Activated naive CD4-positive, alpha-beta T cell treated with anti-CD3 and anti-CD28 coated beads, Interleukin-2, amount 50 U/mL, for 16 hours (primary cell): ENCODE measurements at regions not wholly inside any gene's neighbourhood (a gene's known extent, or its start where the extent isn't known, plus 50 kb on each side); places are given as distances from the start of the nearest gene placed in this dataset.

Experiments
- DNase-seq: peaks from one replicate; pipeline ENCODE4 v3.0.0-alpha.2; 2020

DNA sequence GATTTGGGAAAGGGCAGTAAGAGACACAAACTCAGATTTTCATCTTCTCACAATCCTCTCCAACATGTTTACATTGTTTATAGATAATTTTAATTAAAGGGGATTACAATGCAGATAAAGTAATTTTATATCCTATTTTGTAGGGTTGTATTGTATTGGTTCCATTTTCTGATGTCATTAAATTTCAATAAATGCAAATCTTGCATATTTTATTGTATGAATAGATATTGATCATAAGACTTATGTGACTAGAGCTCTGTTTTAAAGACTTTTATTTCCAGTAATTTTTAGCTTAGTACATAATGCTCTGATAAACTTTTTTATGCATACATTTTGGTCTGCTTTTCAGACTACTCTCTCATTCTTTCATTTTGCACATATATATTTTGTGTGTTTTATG, 819.6 kb downstream of the TSN start:
- no peak for DNase-seq

DNA sequence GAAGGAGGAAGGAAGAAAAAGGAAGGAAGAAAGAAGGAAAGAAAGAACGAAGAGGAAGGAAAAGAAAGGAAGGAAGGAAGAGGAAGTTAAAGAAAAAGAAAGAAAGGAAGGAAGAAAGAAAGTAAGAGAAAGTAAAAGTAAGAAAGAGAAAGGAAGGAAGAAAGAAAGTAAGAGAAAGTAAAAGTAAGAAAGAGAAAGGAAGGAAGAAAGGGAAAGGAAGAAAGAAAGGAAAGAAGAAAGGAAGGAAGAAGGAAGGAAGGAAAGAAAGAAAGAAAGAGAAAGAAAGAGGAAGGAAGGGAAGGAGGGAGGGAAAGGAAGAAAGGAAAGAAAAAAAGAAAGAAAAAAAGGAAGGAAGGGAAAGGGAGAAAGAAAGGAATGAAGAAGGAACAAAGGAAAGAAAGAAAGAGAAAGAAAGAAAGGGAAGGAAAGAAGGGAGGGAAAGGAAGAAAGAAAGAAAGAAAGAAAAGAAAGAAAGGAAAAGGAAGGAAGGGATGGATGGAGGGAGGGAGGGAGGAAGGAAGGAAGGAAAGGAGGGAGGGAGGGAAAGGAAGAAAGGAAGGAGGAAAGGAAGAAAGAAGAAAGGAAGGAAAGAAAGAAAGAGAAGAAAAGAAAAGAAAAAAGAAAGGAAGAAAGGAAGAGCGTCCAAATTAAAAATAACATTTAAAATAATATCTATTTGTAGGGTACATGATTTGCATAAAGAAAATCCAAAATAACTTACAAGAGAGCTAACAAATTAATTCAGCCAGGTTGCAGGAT, 827.9 kb downstream of the TSN start:
- no peak for DNase-seq

DNA sequence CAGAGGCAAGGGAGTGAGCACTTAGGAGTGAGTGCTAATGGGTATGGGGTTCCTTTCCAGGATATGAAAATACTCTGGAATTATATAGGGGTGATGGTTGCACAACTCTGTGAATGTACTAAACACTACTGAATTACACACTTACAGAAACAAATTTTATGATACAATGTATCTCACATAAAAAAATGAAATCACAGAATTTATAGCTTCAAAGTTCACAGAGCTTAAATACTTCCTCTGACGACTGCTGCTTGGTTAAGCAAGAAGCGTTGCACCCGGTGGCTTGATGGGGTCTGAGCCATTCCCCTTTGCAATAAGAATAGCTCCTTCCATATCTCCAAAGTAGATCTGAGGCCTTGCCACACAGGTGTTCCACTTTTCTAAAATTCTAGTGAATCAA, 835.1 kb downstream of the TSN start:
- no peak for DNase-seq

DNA sequence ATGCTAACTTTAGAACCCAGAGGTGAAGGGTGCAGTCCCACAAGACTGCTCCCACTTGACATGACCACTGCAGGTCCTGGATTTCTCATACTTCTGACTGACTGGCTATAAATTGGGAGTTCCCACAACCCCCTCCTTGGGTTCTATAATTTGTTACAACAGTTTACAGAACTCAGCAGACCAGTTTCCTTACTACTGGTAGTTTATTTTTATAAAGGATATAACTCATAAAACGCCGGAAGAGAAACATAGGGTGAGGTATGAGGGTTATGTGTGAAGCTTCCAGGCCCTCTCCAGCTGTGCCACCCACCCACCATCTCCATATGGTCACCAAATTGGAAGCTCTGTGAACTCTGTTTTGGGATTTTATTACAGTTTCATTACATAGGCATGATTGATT, 839.6 kb downstream of the TSN start:
- no peak for DNase-seq

DNA sequence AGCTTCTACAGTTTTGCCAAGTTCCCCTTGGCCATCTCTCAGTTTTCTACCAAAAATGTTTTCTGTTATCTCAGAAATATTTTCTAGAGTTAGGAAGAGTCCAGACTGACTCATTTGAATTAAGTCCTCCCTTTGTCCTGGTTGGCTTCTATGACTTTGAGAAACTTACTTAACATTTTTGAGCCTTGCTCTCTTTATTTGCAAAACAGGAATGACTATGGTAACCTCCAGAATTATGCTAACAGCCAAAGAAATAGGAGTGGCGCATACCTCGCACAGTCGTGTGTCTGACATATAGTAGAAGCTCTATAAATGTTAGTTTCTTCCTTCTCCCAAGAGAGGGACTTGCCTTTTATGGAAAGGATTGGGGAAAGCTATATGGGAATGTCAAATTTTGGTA, 841.1 kb downstream of the TSN start:
- DNase-seq = no peak

DNA sequence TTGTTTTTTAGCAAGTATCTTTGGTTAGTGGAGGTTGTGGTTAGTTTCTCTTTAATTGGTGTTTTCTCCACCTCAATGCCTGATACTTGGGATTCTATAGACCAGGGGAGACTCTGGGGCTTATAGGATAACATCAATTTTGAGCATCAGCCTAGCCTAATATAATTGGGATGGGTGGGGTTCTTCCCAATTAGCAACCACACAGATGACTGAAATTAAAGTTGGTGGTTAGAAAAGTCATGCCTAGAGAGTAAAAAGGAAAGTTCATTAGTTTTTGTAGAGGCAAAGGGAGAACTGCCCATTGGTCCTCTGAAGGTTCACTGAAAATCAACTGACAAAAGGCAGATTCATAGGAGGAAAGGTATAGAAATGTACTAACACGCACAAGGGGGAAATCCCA, 843.3 kb downstream of the TSN start:
- DNase-seq = no peak

DNA sequence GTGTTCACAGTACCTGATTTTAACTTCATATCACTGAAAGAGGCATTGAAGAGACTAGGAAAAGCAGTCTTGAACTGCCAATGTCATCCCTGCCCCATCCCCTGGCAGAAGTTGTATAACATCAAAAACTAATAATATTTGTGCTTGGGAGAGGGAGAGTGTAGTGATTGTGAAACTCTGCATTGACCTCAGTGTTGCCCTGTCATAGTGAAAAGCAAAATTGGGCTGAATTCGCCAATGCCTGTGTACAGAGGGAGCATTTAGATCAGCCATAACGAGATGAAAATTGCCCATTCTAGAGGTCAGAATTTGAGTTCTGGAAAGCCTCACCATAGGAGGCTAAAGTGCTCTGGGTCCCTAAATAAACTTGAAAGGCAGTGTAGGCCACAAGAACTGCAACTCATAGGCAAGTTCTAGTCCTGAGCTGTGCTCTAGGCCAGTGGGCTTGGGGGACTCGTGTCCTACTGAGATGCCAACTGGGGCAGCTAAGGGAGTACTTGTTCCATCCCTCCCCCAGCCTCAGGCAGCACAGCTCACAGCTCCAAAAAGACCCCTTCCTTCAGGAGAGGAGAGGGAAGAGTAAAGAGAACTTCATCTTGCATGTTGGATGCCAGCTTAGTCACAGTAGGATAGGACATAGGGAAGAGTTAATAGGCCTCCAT, 855.6 kb downstream of the TSN start:
- DNase-seq = no peak

DNA sequence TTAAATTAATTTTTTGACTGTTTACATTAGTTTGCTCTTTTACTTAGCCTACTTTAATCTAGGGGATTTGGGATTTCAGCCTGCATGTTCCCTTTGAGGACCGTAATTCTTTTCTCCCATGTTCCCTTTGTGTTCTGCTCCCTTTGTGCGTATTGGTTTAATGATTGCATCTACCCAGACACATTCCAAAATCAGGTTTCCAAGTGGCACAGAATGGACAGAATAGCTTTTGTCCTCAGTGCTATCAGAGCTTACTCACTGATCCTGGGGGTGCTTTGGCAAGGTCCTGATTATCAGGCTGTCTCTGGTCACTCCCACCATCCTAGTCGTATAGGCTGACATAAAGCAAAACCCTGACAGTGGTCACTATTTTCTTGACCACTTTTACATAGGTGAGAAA, 867.5 kb downstream of the TSN start:
- no peak for DNase-seq

DNA sequence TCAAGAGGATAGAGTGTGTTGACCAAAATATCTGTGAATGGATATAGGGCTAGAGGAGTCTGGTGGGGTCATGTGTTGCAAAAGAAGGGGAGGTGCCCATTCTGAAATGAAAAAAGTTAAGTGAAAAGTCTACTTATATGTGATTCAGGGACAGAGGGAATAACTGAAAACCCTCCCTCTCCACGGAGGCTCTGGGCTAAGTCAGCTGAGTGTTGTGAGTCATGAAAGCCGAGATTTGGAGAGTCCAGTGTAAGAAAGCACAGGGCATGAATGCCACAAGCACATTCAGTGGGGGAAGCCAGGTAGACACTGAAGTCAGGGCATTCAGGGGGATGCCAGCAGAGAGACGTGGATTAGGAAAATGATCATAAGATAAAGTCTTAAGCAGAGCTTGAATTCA, 871.9 kb downstream of the TSN start:
- no peak for DNase-seq

DNA sequence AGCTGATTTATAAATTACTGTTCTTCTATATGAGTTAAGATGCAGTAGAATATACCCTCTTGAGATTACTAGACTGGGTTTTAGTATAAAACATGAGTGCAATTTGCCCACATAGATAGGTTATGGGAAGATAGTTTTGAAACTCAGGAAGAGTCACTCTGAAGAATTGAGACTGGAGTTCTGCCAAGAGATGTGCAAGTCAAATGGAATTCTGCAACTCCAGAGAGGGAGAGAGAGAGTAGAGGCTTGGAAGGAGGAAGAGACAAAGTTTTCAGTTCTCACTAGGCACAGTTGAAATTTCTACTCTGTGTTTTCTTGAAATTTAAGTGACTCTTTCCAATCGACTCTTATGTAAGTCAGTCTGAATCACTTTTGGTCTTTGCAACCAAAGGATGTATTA, 878.8 kb downstream of the TSN start:
- DNase-seq = no peak

DNA sequence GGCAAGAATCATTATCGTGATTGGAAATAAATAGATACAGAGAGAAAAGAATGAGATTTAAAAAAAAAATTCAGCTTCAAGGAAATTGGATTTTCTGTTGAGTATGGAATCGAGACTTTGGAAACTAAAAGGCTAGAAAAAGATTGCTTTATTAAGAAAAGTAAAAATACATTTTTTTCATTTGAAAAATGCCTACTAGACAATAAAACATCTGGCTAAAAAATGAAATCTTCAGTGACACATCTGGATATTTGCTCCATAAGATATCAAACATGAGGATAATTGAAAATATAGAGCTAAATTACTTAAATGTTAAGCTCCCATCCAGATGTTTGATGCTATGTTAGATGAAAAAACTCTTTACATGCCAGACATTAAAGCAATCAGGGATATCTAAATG, 879.5 kb downstream of the TSN start:
- no peak for DNase-seq

DNA sequence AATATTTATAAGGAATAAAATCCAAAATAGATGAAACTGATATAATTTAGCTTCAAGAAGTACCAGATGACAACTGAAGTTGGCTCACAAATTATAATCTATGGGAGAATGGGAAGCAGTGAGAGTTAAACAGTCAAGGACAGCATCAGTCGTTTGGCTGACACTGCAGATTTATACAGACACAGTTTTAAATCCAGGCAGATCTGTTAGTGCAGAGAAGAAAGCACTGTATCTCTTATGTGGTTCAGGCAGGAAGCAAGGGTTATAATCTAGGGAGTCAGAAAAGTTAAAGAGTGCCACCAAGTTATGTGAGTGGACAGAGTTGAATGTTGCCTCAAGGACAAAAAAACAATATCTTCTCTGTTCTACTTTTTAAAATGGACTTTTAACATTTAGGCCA, 880.2 kb downstream of the TSN start:
- DNase-seq = no peak

DNA sequence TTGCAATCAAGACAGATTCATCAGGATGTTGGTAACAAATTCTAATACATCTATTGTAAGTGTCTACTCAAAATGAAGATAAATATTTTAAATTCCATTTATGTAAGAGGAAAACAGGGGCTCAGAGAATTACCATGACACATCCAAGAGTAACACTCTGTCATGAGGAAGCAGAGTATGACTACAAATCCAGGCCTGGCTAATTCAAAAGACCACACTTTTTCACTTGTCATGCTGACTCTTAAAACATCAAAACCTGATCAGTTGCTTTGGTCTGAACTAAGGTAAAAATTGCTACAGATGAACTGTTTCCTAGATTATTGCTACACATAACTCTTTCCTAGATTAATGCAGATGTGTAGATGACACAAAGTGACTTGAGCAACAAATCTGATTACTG, 880.6 kb downstream of the TSN start:
- DNase-seq = no peak

DNA sequence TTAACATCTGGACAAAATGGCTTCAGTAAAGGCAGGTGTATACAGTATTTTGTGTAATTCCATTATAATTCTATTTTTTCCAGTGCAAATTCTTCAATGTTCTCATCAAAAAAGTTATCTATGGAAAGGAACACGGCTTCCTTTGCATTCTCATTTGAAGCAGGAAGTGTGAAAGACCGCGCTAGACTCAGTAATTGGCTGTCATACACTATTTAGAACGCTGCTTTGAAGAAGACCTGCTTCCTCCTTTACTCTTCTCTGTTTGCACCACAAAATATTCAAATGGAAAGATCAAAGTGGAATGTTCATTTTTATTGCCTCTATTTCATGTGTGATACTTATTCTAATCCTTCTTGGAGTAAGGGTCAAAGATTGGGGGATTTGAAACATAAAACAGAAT, 883.7 kb downstream of the TSN start:
- DNase-seq = no peak

DNA sequence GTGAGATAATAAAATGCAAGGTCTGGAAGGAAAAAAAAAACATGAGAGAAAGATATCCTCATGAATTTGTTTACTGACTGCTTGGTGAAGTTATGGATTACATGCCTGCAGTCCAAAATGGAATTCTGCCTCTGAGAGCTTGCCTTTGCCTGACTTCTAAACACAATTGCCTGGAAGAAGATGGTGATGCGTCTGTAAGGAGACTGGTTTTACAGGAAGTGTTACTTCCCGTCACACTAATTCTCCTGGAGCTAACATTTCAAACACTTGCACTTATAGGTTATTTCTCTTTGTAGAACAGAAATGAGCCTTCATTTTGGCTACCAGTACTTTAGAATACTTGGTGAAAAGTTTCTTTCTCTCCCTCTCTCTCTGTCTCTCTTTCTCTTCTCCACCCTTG, 884.3 kb downstream of the TSN start:
- no peak for DNase-seq

DNA sequence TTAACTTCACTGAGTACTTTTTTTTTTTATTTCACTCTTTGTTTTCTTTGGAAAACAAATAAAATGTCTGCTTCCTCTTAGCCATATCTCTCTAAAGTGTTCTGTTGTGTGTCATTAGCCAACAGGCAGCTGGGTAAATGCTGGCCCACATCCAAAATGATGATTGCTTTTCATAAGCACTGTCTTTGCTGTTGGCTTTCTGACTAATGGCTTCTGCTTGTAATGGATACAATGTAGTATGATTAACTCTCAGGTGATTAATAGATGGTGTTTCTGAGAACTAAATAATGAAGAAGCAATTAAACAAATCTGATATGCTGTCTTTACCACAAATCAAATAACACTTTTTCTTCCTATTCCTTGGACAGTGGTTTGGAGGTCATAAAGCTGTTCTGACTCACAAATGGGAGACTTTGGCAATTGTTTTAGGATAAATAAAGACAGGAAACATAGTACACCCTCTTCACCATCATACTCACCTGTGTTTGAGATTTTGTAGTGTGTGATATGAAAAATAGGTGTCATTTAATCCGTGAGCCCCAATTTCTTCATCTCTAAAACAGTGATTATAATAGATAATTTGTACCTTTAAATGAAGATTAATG, 888.4 kb downstream of the TSN start:
- no peak for DNase-seq

DNA sequence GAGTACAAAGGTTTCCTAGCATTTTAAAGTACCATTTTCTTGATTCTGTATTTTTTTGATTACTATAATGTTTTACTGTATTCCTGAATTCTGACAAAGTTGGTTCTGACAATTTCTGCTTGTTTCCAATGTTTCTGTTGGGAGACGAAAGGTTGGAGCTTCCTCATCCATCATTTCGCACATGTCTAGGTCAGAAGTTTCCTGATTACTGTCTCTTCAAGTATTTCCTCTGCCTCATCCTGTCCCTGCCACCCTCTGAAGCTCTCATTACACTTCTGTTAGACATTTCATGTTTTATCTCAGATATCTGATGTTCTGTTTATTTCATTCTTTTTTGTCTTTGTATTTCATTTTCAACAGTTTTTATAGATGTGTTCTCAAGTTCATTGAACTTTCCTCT, 895.8 kb downstream of the TSN start:
- no peak for DNase-seq

DNA sequence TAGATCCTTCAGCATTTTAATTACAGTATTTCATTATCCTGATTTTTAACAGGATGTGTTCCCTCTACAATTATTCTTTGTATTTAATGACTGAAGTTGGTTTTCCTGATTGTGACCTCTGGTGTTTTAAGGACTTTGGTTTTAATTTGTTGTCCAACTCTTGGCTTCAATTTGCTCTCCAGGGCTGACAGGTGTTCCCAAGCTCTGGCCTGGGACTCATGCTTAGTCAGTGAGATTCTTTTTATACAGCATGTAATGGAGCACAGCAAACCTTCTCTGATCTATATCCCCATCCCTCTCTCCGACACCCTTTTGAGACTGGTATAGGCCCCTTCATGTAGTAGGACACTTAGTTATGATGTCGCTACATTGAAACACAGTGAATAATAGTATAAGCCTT, 896.3 kb downstream of the TSN start:
- DNase-seq = no peak

DNA sequence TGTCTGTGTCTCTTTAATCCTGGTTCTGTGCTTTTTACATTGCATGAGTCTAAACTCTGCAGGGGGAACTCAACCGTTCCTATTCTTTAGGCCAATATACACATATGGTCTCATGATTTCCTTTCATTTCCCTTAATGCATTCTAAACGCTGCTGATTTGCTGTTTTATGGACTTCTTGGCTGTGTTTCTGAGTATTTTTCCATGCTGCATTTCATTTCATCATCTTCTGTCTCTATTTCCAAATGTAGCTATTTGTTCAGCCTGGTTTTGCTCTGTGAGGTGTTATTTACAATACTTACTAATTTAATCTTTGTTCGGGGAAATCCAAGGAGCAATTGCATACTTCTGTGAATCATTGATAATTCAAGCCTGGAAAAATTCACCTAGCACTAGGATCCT, 897.2 kb downstream of the TSN start:
- DNase-seq = no peak

DNA sequence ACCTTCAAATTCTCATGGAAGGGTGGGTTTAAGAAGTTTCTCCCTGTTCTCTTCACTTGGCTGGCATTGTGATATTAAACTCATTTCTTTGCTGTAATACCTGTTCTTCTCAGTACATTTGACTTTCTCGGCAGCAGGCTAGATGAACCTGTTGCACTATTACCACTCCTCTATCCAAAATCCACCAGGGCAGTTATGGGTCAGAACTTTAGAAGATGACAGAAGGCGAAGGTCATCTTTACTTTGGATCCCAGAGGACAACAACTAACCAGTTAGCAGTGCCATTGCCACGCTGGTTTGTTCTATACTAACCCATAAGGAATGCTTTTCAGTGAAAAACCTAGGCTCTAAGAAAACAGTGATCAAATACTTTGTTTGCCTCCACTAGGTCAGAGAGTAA, 901.0 kb downstream of the TSN start:
- DNase-seq = no peak

DNA sequence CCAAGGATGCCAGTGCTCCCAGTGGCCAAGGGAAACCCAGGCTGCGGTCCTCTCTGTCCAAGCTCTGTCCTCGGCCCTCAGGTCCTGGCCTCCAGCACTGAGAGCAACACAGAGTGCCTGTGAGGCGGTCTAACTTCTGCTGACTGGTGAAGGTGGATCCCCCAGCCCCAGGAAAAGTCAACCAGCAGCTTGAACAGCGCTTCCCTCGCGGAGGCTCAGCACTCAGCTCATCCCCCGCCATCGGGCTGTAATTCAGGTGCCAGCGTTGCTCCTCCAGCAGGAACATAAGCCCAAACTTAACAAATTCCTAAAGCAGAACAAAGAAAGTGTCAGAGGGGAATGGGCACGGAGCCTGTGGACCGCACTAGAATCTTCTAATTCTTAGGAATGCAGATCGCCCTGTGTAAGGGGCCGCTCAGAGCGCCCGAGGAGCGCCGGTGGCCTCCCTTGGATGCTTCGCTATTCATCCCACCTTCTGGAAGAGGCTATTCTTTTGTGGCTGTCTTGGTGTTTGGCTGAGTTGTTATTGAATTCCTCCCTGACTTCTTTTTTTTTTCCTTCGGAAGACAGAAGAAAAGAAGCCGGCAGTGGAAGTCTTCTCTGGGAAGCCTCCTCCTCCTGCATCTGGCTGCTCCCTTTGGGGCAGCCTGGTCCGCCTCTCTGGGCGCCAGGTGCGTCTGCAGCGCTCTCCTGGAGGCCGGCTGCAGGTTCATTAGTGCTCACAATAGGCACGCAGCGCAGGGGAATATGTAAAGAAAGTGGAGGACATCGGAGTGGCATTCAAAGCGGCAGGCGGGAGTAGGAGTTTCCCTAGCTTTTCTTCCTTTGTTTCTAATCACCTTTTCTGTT, 905.6 kb downstream of the TSN start:
- DNase-seq = no peak

DNA sequence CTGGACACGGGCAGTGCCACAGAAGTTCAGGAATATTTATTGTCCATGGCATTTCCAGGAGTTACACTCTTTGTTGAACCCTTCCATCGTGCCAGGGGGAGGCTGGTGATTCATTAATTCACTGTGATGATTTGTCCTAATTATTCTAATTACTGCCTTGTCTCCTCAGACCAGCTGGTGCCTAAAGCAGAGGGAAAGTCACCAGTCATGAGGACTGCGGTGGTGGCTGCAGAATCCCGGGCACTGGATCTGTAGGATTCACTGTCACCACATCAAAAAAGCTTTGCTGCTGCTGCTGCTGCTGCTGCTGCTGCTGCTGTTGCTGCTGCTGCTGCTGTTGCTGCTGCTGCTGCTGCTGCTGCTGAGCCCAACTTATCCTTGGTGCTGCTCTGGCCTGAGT, 908.2 kb downstream of the TSN start:
- DNase-seq = no peak

DNA sequence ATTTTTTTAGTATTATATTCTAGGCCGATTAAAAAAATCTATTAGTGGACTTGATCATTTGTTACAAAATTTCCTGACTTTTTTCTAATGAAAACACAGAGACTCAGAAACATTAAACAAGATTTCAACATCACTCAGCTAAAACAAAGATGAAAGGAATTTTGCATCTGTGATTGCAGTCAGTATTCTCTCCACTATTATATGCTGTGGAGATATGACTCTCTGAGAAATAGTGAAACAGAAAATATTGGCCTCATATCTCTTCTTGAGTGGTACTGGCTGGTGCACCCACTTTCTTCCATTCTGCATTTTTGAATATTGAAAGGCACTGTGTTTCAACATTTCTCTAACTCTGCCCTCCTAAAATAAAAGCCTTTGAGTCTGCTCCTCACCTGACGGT, 914.2 kb downstream of the TSN start:
- no peak for DNase-seq

DNA sequence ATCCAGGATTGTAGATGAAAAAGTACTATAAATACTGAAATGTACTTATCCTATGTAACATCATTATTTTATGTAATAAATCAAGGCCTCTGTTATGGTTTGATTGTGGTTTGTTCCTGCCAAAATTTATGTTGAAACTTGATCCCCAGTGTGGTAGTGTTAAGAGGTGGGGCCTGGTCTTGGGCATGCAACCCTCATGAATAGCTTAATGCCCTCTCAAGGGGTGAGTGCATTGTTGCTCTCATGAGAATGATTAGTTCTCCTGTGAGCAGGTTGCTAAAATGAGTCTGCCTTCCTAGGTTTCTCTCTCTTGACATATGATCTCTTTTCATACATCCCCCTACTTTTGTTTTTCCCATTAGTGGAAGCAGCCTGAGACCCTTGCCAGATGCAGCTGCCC, 915.4 kb downstream of the TSN start:
- no peak for DNase-seq
